Stimulated activated CD4-positive, alpha-beta T cell treated with anti-CD3 and anti-CD28 coated beads, Interleukin-15, amount 100 ng/mL, for 24 hours (primary cell): ENCODE measurements at regions not wholly inside any gene's neighbourhood (a gene's known extent, or its start where the extent isn't known, plus 50 kb on each side); places are given as distances from the start of the nearest gene placed in this dataset.
"Not testable (repeated sequence)": the region's sequence is repeated elsewhere in the genome, so short reads cannot be mapped to it uniquely, and the experiment has no call there.

ENCODE experiments used
- DNase-seq: peaks from one replicate; pipeline ENCODE4 v3.0.0-alpha.2; 2020

GRCh38 chr17:45592433-45592923 is 102.0 kb upstream of the PLEKHM1 start:
- DNase-seq = peak; percentile 86

- DNase-seq = not testable (repeated sequence)
Measured at GRCh38 chr17:45596347-45596746, 105.8 kb upstream of the PLEKHM1 start.

GRCh38 chr17:45600052-45601012 is 109.8 kb upstream of the PLEKHM1 start:
- DNase-seq = not testable (repeated sequence)

GRCh38 chr17:45601013-45601412 is 110.5 kb upstream of the PLEKHM1 start:
- DNase-seq = not testable (repeated sequence)

- not testable (repeated sequence) for DNase-seq
Measured at GRCh38 chr17:45601605-45602539, 111.4 kb upstream of the PLEKHM1 start.

- DNase-seq = not testable (repeated sequence)
Measured at GRCh38 chr17:45605751-45606150, 115.2 kb upstream of the PLEKHM1 start.

GRCh38 chr17:45619984-45620405 is 129.5 kb upstream of the PLEKHM1 start:
- peak; percentile 90 for DNase-seq

- peak; percentile 17 for DNase-seq
Measured at GRCh38 chr17:45620468-45620867, 129.9 kb upstream of the PLEKHM1 start.

GRCh38 chr17:45621087-45621486 is 130.6 kb upstream of the PLEKHM1 start:
- not testable (repeated sequence) for DNase-seq

GRCh38 chr17:45622295-45622694 is 131.8 kb upstream of the PLEKHM1 start:
- not testable (repeated sequence) for DNase-seq

- DNase-seq = no peak
Measured at GRCh38 chr17:45628019-45628418, 137.5 kb upstream of the PLEKHM1 start.

- no peak for DNase-seq
Measured at GRCh38 chr17:45631941-45632340, 141.4 kb upstream of the PLEKHM1 start.

GRCh38 chr17:45639297-45639849 is 144.7 kb upstream of the CRHR1 start:
- no peak for DNase-seq

- peak; percentile 80 for DNase-seq
Measured at GRCh38 chr17:45640141-45640850, 143.8 kb upstream of the CRHR1 start.

- no peak for DNase-seq
Measured at GRCh38 chr17:45641541-45641940, 142.6 kb upstream of the CRHR1 start.

GRCh38 chr17:45643591-45643990 is 140.5 kb upstream of the CRHR1 start:
- DNase-seq = no peak

GRCh38 chr17:45644637-45645036 is 139.5 kb upstream of the CRHR1 start:
- not testable (repeated sequence) for DNase-seq

- DNase-seq = no peak
Measured at GRCh38 chr17:45645330-45645729, 138.8 kb upstream of the CRHR1 start.

GRCh38 chr17:45646288-45646988 is 137.7 kb upstream of the CRHR1 start:
- no peak for DNase-seq

GRCh38 chr17:45648642-45649041 is 135.5 kb upstream of the CRHR1 start:
- no peak for DNase-seq

GRCh38 chr17:45649796-45650195 is 134.3 kb upstream of the CRHR1 start:
- no peak for DNase-seq
